MM.1S (cell line): ENCODE measurements at regions not wholly inside any gene's neighbourhood (a gene's known extent, or its start where the extent isn't known, plus 50 kb on each side); places are given as distances from the start of the nearest gene placed in this dataset.

Source experiments
- CTCF ChIP-seq: fragments of 300-600 bp; sonication (generic); IDR thresholded peaks from 2 replicates; pipeline ENCODE4 v1.5.1; 2016; ENCODE audit warnings: antibody characterized with exemption, low read length, mixed read lengths
- EZH2 ChIP-seq: fragments of 300-600 bp; sonication (generic); optimal IDR thresholded peaks from 2 replicates; pipeline ENCODE3; 2017; ENCODE audit warnings: low read depth, mild to moderate bottlenecking, antibody characterized with exemption, low read length, mixed read lengths
- EZH2phosphoT487 ChIP-seq: fragments of 300-600 bp; sonication (generic); IDR thresholded peaks from 2 replicates; pipeline ENCODE4 v1.6.1; 2018; ENCODE audit warnings: antibody characterized with exemption, low read length

GRCh38 chr2:228938629-228939028 is 332.5 kb downstream of the PID1 start:
- TF ChIP-seq EZH2phosphoT487 (no peak), EZH2 (no peak), CTCF (no peak)
